ENCODE measurements at regions not wholly inside any gene's neighbourhood (a gene's known extent, or its start where the extent isn't known, plus 50 kb on each side); places are given as distances from the start of the nearest gene placed in this dataset.

- peak; percentile 26 for DNase-seq (ENCODE audit: extremely low read depth, low read depth)
Observed at GRCh38 chr1:195590649-195591048, 1017.6 kb downstream of the KCNT2 start.

- DNase-seq (ENCODE audit: extremely low read depth, low read depth), result no peak
Observed at GRCh38 chr1:195584870-195585624, 1023.2 kb downstream of the KCNT2 start.

- no peak for DNase-seq (ENCODE audit: extremely low read depth, low read depth)
Observed at GRCh38 chr1:195580988-195581387, 1027.3 kb downstream of the KCNT2 start.

GRCh38 chr1:195577748-195578147, 1030.5 kb downstream of the KCNT2 start:
- no peak for DNase-seq (ENCODE audit: extremely low read depth, low read depth)

- DNase-seq (ENCODE audit: extremely low read depth, low read depth), result no peak
Observed at GRCh38 chr1:195576641-195577040, 1031.6 kb downstream of the KCNT2 start.

GRCh38 chr1:195574511-195574910, 1033.7 kb downstream of the KCNT2 start:
- no peak for DNase-seq (ENCODE audit: extremely low read depth, low read depth)

GRCh38 chr1:195569934-195570333, 1038.3 kb downstream of the KCNT2 start:
- no peak for DNase-seq (ENCODE audit: extremely low read depth, low read depth)

- no peak for DNase-seq (ENCODE audit: extremely low read depth, low read depth)
Observed at GRCh38 chr1:195568389-195568788, 1039.9 kb downstream of the KCNT2 start.

GRCh38 chr1:195562074-195562473, 1046.2 kb downstream of the KCNT2 start:
- no peak for DNase-seq (ENCODE audit: extremely low read depth, low read depth)

GRCh38 chr1:195550071-195550862, 1058.0 kb downstream of the KCNT2 start:
- no peak for DNase-seq (ENCODE audit: extremely low read depth, low read depth)

- DNase-seq (ENCODE audit: extremely low read depth, low read depth), result no peak
Observed at GRCh38 chr1:195530961-195531360, 1077.3 kb downstream of the KCNT2 start.

GRCh38 chr1:195529881-195530280, 1078.4 kb downstream of the KCNT2 start:
- DNase-seq (ENCODE audit: extremely low read depth, low read depth), result no peak

GRCh38 chr1:195520757-195521156, 1087.5 kb downstream of the KCNT2 start:
- DNase-seq (ENCODE audit: extremely low read depth, low read depth), result no peak

GRCh38 chr1:195516036-195516435, 1092.2 kb downstream of the KCNT2 start:
- DNase-seq (ENCODE audit: extremely low read depth, low read depth), result no peak

- DNase-seq (ENCODE audit: extremely low read depth, low read depth), result no peak
Observed at GRCh38 chr1:195511501-195511900, 1096.7 kb downstream of the KCNT2 start.

GRCh38 chr1:195501118-195501517, 1107.1 kb downstream of the KCNT2 start:
- no peak for DNase-seq (ENCODE audit: extremely low read depth, low read depth)

GRCh38 chr1:195495720-195496635, 1112.3 kb downstream of the KCNT2 start:
- no peak for DNase-seq (ENCODE audit: extremely low read depth, low read depth)

- no peak for DNase-seq (ENCODE audit: extremely low read depth, low read depth)
Observed at GRCh38 chr1:195482137-195482536, 1126.1 kb downstream of the KCNT2 start.

- no peak for DNase-seq (ENCODE audit: extremely low read depth, low read depth)
Observed at GRCh38 chr1:195481293-195481692, 1126.9 kb downstream of the KCNT2 start.

- DNase-seq (ENCODE audit: extremely low read depth, low read depth), result no peak
Observed at GRCh38 chr1:195475568-195475967, 1132.7 kb downstream of the KCNT2 start.

- DNase-seq (ENCODE audit: extremely low read depth, low read depth), result no peak
Observed at GRCh38 chr1:195472291-195472690, 1135.9 kb downstream of the KCNT2 start.
